ENCODE measurements at regions not wholly inside any gene's neighbourhood (a gene's known extent, or its start where the extent isn't known, plus 50 kb on each side); places are given as distances from the start of the nearest gene placed in this dataset.

DNA sequence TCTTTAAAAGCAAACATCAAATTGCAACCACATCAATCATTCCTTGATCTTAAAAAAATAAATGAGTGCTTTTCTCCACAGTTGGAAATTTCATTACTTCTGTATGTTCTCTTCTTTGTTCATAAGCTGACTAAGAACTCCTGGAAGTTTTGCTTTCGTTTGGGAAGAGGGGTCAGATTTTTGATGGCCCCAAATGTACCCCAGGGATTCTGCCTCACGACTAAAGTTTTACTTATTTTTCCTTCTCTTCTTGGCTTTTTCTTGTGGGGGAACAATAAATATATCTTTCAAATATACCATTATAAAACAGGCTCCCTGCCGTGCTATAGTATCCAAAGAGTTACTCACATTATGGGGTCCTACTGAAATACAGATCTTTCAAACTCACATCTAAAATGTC is 215.0 kb upstream of the CDIN1 start:
- in situ Hi-C loops (cut with HindIII; ENCODE audit: extremely low pct_ligation_motif_present, low pct_unique_long_range_greater_than_20kb) (no loop called here), intact Hi-C loops (cut with micrococcal nuclease; ENCODE audit: unreplicated experiment) (no loop called here)
- Histone ChIP-seq H3K4me3 (replicated peaks in 1 of 3; ENCODE audit: insufficient read depth in 1 of 3, low read depth in 2 of 3, low read length in 3 of 3) (no peak overlapping the region), H3K79me2 (ENCODE audit: insufficient read depth, low read length) (no peaks in the 10 kb centered on the region), H3K27ac (ENCODE audit: extremely low read length, insufficient read depth, low read length) (no peak overlapping the region), H4K20me1 (ENCODE audit: insufficient read depth, low read length) (no peaks in the 10 kb centered on the region), H2AFZ (ENCODE audit: low read length) (no peak overlapping the region), H3K4me1 (ENCODE audit: insufficient read depth, low read length) (no peaks in the 10 kb centered on the region), H3K27me3 (ENCODE audit: control insufficient read depth in 1 of 2, insufficient read depth in 2 of 2, low read length in 2 of 2) (no peaks in the 10 kb centered on the region; a peak in 1 of 5 replicates), H3K9ac (ENCODE audit: insufficient read depth, low read depth, low read length) (no peak overlapping the region), H3K4me2 (ENCODE audit: low read depth, low read length) (no peak overlapping the region), H3K36me3 (replicated peaks in 1 of 2; ENCODE audit: control insufficient read depth in 1 of 2, insufficient read depth in 2 of 2, low read length in 2 of 2) (no peaks in the 10 kb centered on the region), H3K9me3 (ENCODE audit: low read length) (no peaks in the 10 kb centered on the region)
- ChIA-PET POLR2A (no interaction called here), CTCF (ENCODE audit: low intra/inter-chr PET ratio, low total read pairs) (no interaction called here)
- TF ChIP-seq FOSL2 (CRISPR knock-in tag; IDR thresholded peaks at IDR 0.05): no peak
- TF ChIP-seq, protein P1, sequence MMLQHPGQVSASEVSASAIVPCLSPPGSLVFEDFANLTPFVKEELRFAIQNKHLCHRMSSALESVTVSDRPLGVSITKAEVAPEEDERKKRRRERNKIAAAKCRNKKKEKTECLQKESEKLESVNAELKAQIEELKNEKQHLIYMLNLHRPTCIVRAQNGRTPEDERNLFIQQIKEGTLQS (CRISPR knock-in tag; IDR thresholded peaks at IDR 0.05): no peak
- TF ChIP-seq, protein P2, sequence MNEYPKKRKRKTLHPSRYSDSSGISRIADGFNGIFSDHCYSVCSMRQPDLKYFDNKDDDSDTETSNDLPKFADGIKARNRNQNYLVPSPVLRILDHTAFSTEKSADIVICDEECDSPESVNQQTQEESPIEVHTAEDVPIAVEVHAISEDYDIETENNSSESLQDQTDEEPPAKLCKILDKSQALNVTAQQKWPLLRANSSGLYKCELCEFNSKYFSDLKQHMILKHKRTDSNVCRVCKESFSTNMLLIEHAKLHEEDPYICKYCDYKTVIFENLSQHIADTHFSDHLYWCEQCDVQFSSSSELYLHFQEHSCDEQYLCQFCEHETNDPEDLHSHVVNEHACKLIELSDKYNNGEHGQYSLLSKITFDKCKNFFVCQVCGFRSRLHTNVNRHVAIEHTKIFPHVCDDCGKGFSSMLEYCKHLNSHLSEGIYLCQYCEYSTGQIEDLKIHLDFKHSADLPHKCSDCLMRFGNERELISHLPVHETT (CRISPR knock-in tag; conservative IDR thresholded peaks at IDR 0.05): no peak
- no peak for TF ChIP-seq GZF1 (CRISPR knock-in tag; IDR thresholded peaks at IDR 0.05)
- no peak for TF ChIP-seq ZNF34 (CRISPR knock-in tag; IDR thresholded peaks at IDR 0.05; ENCODE audit: borderline replicate concordance)
- no peak for TF ChIP-seq ZNF558 (CRISPR knock-in tag; IDR thresholded peaks at IDR 0.05; ENCODE audit: borderline replicate concordance)
- no peak for TF ChIP-seq HIVEP1 (CRISPR knock-in tag; IDR thresholded peaks at IDR 0.05)
- TF ChIP-seq, protein P3, sequence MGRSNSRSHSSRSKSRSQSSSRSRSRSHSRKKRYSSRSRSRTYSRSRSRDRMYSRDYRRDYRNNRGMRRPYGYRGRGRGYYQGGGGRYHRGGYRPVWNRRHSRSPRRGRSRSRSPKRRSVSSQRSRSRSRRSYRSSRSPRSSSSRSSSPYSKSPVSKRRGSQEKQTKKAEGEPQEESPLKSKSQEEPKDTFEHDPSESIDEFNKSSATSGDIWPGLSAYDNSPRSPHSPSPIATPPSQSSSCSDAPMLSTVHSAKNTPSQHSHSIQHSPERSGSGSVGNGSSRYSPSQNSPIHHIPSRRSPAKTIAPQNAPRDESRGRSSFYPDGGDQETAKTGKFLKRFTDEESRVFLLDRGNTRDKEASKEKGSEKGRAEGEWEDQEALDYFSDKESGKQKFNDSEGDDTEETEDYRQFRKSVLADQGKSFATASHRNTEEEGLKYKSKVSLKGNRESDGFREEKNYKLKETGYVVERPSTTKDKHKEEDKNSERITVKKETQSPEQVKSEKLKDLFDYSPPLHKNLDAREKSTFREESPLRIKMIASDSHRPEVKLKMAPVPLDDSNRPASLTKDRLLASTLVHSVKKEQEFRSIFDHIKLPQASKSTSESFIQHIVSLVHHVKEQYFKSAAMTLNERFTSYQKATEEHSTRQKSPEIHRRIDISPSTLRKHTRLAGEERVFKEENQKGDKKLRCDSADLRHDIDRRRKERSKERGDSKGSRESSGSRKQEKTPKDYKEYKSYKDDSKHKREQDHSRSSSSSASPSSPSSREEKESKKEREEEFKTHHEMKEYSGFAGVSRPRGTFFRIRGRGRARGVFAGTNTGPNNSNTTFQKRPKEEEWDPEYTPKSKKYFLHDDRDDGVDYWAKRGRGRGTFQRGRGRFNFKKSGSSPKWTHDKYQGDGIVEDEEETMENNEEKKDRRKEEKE (IDR thresholded peaks at IDR 0.05): no peak
- TF ChIP-seq, protein P4, sequence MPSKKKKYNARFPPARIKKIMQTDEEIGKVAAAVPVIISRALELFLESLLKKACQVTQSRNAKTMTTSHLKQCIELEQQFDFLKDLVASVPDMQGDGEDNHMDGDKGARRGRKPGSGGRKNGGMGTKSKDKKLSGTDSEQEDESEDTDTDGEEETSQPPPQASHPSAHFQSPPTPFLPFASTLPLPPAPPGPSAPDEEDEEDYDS (CRISPR knock-in tag; IDR thresholded peaks at IDR 0.05): no peak
- DNase-seq (ENCODE audit: low spot score) (no peak), FAIRE-seq (no peak), ATAC-seq (no peak)
- BruUV-seq (replicated peaks): no TSS peak
- 1% methylated on average over 3 of the region's 3 CpGs for WGBS (ENCODE audit: low lambda C conversion rate)

Data from HepG2 (cell line).